ENCODE measurements at regions not wholly inside any gene's neighbourhood (a gene's known extent, or its start where the extent isn't known, plus 50 kb on each side); places are given as distances from the start of the nearest gene placed in this dataset.

DNA sequence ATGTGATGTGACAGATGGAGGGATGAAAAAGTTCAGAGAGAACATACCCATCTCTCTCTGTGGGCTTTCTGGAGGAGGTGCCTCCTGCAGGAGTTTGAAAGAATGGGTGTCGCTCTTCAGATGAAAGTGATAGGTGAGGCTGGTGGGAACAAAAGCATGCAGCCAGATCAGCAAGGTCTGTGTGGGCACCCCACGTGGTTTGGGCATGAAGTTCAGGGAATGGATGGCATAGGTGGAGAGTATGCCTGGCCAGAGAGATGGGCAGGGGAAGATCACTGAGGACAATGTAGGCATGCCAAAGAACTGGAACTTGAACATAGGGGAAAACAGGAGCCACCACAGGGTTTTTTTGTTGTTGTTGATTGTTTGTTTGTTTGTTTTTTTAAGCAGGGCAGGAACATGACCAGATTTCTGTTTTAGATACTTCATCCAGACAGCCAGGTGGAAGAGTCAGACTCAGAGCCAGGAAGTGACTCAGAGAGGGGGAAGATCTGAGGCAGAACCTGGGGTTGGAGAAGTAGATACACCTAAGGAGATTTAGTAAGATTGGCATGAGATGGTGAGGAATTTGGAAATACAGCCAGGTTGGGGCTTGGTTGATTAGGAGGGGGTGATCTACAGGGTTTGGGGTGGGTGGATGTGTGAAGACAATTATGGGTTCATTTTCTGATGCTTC, 64.8 kb upstream of the CLSTN2 start:
- DNase-seq, result no peak

DNA sequence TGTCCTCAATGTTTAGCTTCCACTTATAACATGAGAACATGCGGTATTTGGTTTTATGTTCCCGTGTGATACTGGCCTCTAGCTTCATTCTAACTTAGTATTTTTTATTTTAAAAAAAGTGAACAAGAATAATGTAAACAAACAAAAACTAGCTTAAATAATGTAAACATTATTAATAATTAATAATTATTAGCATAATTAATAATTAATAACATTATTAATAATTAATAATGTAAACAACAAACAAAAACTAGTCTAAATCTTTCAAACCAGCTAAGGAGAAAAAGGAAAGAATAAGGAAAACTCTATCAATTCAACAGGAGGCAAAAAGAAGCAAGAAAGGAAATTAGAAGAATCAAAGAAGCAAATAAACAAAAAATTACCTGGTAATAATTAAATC, 66.2 kb upstream of the CLSTN2 start:
- DNase-seq, result no peak

DNA sequence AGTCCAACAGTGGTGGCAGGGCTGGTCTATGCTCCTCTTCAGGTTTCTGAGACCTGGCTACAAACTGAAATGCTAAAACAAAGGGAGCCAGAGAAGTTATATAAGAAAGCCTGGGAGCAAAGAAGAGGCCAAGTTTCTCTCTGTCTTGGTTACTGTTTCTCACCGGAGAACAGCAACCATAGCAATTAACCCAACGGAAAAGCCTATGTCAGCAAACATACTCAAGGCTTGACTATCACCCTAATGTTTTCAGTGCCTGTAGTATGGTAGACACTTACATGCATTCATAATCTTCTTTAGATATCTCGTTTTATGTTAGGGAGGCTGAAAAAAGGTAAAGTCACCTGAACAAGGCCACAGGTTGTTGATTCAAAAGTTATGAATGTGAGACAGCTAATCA, 86.3 kb upstream of the CLSTN2 start:
- DNase-seq, result no peak

DNA sequence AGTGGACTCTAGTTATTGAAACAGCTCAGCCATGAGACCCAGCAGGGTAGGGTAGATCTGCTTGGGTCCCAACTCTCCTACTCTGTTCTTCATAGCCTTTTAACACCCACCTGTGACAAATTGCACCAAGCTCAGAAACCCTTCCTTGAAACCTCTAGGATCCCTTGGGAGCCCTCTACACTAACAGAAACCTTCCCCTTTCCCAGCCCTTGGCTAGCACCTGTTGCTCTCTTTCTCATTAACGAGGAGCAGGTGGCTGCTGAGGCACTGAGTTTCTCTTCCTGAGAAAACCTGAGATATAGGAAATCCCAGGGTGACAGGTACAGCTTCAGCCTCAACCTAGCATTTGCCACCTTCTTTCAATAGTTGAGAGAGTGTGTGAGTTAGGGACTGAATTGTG, 88.3 kb upstream of the CLSTN2 start:
- no peak for DNase-seq

DNA sequence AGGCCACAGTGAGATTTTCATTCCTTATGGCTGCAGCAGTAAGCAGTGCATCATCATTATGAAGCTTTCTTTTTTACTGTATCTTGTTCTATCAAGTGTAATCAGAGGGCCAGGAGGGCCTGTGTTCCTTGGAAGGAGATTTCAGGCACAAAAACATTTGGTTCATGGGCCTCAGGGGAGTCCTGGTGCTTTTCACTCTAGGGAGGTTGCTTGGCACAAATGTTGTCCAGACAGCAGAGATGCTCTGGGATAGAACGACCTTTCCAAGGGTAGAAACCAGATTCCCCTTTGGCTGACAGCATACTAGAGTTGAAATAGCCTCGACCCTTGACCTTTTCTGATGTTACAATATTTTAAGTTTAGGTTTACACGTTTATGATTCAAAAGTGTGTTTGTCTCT, 95.3 kb upstream of the CLSTN2 start:
- DNase-seq, result no peak

DNA sequence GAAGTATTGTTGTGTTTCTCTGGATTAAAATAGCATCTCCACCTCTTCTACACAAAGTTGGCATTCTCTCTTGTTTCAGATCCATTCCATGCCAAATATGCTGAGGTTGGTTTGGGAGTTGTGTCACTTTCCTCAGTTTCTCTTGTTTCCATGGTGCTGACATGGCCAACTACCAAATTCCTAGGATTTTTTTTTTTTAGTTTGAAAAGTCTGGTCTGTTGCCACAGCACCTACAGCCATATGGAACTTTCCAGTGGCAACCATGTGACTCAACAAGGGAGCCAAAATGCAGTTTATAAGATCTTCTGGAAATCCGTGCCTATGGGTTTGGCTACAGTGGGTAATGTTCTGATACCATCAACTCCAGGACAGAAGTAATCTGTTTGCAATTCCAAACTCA, 96.0 kb upstream of the CLSTN2 start:
- no peak for DNase-seq

DNA sequence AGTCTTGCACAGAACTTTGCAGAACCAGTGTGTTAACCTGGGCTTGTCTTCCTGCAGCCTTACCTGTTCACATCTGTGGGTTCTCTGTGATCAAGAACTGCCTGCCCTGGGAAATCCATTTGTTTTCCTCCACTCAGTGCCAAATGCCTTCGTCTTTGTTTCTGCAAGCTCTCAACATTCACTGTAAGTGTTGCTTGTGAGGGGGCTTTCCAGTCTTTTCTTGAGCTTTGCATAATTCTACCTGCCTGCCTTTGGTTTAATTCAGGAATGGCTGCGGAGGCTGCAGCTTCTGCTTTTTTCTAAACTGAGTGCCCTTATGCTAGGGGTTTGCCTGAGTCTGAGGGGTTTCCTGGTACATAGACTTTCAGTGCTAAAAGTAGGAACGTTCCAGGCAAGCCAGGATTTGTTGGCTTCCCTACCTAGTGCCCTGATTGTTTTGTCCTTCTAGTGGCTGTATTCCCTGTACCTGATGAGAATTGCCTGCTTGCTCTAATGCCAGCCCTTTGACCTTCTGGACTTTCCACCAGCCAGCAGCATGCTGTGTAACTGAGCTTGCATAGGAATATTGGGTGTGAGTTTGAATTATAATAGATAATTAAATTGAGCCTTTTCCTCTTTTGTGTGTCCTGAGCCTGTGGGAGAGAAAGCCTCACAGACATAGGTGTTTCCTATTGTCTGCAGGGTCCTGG, 96.6 kb upstream of the CLSTN2 start:
- no peak for DNase-seq

DNA sequence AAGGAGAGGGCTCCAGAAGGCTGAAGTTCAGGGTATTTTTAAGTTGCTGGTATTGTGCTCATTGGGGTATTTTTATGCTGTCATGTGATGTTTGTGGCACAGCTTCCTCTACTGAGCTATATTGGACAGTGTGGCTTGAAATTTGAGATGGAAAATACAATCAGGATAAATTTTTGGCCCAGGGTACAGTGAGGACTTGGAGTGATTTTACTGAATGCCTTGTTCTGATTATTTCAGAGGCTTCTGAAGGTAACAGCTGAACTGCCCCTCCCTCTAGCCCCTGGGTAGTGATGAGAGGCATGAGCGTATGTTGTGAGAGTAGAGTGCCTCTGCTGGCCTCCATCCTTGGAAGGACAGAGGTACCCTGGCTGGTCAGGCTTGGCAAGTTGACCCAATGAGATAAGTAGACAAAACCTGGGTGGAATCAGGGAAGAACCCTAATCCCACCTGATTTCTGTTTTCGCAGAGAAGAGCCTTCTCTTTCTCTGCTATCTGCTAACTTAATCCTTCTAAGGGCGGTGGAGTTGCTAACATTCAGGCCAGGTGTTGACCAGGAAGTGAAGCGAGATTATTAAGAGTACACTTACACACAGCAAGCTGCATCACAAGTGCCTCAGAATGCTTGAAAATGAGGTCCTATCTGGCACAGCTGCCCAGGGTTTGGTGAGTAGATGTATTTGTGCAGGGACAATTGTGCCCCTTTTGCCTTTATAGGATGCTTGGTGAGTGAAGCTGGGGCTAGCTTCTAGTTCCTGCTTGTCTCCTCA, 98.1 kb upstream of the CLSTN2 start:
- no peak for DNase-seq

DNA sequence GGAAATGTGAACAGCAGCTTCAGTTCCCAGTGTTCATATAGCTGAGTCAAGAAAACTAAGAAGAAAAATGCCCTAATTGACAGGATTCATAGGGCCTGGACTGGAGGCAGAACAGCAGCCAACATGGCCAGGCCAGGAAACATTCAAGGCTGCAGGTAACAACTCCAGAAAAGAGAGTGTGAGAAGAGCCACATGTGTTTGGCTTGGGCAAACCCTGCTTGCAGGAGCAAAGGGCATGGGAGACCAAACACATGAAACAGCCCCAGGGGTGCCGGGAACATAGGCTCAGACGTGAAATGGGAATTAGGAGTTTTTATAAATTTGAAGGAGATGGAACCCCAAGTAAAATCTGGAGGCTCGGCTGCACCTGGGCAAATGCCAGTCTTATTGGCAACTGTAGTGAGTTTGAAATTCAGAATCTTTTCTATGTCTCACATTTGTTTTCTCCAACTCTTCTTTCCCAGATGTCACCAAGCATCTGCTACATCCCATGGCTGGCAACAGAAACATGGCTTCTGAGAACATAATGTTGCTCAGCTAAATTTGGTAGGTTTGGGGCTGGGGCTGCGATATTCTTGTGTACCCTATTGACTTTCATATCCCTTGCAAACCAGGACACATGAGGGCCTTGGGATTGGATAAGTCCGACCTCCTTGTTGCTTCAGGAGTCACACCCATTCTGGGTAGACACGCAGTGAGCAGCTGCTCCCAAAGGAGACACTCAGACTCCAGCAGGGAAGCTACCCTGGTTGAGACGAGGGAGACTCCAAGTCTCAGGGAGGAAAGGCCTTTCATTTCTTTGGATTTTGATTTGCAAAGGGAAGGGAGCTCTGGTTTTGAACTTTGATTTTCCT, 98.9 kb upstream of the CLSTN2 start:
- DNase-seq, result no peak

DNA sequence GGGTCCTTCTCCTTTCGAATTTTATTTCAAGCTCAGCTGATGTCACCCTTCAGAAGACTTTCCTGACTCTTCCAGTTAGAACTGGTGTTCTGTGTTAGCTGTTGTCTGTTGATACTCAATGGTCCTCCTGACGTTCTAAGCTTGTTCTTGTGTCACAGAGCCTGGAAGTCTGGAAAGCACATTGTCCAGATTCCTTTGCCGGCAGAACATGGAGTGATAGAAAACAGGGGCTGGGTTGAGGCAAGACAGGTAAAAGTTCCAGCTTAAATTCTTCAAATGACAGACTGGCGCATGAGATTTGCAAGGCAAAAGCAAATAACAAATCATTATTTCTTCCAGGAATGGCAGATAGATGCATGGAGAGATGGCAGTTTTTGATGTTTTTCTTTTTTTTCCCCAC, 102.0 kb upstream of the CLSTN2 start:
- no peak for DNase-seq

DNA sequence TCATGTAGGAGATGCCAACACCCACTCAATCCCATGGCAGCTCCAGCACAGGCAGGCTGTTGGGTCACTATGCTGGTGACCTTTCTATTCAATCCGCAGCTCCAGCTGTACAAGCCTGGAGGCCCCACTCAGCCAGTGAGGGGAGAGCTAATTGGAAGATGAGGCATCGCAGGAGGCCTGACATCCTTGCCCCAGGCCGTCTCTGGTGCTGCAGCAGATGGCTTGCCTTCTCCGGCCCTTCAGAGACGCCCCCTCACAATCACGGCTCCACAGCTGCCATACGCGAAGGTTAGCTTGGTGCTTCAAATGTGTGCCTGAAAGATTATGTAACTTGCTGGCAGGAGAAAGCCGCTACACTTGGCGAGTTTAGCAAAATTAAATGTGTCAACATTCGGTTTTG, 104.2 kb upstream of the CLSTN2 start:
- DNase-seq, result no peak

DNA sequence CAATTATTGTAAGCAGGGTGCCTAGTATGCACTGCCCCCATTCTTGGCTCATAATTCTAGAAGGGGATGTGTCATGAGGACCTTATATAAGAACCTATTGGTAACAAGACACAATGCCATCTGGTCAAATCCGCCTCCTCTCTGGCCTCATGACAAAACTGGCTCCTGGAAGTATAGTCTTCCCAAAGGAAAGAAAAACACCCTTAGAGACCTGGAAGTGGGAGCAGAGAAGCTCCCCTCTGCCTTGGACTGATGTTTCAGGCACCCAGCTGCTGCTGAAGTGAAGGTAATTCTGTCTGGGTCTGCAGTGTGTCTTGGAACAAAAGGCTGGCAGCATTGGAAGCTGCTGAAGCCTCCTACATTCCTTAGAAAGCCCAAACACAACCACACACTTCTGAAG, 107.2 kb upstream of the CLSTN2 start:
- DNase-seq, result no peak

DNA sequence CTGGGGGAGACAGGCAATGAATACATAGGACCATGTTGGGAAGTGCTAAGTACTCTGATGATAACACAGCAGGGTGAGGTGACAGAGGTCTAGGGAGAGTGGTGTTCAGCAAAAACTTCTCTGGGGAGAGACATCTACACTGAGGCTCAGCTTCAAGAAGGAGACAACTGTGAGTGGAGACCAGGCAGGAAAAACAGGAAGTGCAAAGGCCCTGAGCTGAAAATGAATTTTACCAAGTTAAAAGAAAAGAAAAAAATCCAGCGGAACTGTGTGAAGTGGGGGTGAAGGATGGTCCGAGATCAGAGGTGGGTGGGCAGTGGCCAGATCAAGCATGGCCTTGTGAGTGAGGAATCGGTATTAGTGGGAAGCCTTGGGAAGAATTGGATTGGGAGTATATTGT, 110.1 kb upstream of the CLSTN2 start:
- no peak for DNase-seq

DNA sequence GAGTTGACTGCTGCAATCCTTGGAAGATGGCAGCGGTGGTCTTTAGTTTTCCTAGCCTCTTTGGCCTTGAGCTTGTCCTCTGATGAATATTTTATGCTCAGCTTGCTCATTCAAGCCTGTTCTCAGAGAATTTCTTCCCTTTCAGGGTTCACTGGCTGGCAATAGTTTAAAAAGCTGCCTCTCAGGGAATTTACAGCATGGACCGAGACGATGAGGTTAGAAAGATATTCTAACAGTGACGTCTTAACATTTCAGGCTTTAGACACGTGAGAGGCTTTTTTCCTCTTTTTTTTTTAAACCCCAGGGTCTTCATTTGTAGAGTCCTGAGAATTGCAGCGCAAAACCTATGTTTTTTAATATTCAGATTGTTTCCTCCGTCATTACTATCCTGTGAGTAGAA, 120.3 kb upstream of the CLSTN2 start:
- no peak for DNase-seq

DNA sequence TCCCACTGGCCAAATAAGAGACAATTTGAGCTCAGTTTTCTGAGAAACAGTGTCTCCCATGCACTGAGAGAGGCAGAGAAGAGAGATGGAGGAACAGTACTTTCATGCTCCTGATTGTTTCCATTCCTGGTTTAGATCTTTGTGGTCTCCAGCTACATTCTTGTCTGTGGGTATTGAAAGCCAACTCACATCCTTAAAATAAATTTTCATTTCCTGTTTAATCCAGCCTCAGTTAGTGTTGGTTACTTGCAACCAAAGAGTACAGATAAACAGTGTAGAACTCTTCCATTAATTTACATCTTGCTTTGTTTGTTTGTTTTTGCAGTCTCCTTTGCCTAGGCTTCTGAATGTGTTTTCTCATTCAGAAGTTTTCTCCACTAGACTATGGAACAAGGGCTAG, 123.7 kb upstream of the CLSTN2 start:
- DNase-seq, result no peak

DNA sequence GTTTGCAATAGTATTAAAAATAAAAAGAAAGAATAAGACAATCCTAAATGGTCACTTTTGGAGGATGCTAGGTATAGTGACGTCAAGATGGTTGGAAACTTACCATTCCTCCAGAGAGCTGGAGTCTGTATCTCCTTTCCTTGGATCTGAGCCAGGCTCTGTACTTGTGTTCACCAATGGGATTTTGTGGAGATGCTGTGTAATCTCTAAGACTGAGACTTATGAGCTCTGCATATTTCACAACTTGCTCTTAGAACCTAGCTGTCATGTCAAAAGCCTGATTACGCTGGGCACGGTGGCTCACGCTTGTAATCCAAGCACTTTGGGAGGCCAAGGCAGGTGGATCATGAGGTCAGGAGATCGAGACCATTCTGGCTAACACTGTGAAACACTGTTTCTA, 126.8 kb upstream of the CLSTN2 start:
- DNase-seq, result no peak

DNA sequence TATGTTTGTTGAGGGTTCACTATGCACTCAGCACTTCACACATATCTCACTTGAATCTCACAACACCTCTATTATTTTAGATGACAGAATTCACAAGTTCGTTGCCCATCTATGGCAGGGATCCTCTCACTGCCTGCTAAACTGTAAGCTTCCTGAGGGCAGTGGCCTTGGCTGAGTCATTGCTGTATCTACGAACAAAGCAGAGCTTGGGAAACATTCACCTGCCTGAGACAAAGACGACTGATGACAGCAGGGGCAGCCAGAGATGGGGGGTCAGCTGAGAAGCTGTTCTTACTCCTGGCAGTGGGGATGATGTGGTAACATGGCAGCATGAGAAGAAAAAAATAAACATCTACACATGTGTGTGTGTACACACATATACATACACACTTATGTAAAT, 125.5 kb upstream of the NMNAT3 start:
- no peak for DNase-seq

DNA sequence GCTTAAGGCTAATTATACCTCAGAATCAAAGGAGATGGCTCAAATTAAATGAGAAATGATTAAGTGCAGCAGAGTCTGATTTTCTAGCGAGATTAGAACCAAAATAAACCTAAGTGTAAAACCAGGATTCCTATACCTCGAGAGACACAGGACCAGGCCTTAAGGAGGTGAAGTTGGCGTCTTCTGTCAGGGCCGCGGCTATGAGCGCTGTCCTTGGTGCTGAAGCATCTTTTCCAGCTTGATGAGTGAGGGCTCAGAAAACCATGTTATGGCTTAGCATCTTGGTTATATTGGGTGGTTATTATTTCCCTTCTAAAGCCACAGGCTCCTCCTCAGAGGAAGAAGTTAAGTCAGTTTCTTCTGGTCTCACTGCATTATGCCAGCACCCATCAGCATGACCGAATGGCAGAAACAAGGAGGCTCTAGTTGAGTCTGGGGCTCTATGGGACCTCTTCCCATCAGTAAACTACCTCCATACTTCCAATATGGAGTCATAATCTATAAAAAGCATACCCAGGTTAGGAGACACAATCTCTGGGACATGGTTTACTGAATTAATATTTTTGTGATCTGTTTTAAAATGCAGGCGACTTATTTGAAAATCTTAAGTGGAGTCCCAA, 120.1 kb upstream of the NMNAT3 start:
- DNase-seq, result peak; percentile 63

DNA sequence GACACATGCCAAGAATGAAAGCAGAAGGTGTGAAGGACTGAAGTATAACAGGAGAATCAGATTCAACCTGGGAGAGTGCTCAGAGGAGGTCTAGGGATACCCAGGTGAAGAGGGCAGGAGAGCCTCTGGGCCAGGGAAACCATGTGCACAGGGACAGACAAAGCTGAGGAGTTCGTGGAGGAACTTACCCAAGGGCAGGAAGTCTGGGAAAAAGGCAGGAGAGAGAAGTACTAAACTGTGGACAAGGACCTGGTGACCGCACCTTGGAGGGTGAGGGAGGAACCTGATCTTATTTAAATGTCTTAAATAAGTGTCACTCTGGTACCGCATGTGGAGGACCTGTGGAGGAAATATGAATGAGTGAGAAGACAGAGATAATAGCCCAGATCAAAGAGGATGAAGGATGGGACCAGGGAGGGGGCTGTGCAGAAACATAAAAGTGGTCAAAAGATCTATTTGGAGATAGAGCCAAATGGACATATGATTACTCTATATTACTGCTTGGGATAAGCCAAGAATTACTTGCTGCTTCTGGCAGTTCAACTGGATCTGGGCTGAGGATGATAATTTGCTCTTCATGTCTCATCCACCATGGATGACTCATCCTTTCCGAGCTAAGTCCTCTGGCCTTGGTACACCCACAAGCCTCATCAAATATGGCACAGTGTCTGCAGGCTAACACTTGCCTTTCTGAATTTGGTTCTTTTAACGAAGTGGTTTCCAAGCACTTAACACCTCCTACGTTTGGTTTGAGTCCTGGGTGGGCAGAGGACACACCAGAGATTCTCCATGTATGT, 116.9 kb upstream of the NMNAT3 start:
- DNase-seq, result no peak

DNA sequence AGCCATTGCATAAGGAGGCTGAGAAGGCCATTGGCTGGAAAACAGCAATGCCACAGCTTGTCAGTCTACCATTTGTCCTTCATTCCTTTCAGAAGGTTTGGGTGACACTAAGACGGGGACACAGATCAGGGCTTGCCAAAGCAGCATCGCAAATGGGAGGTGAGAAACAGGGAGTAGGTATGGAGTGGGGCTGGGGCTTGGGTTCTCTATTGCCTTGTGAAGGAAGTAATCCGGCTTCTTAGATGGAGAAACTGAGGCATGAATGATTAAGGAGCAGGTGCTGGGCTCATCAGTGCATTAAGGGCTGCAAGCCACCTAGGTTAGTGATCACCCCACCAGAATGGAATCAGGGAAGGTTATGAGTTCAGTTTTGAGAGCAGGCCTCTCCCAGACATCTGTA, 115.6 kb upstream of the NMNAT3 start:
- DNase-seq, result no peak

DNA sequence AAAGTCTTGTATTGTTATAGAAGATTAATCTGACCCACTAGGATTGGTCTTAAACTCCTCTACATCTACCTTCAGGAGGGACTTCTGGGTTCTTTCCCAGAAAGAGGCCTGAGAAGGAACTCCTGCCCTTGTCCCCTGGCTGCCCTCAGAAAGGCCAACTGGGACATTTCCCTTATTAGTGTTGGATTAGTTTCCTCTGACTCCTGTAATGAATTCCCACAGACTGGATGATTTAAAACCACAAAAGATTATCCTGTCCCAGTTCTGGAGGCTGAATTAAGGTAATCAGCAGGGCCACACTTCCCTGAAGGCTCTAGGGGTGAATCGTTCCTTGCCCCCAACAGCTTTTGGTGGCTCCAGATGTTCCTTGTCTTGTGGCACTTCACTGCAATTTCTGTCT, 102.8 kb upstream of the NMNAT3 start:
- DNase-seq, result no peak

Data from muscle of arm (tissue), 1 donor.